ENCODE measurements at regions not wholly inside any gene's neighbourhood (a gene's known extent, or its start where the extent isn't known, plus 50 kb on each side); places are given as distances from the start of the nearest gene placed in this dataset.

DNA sequence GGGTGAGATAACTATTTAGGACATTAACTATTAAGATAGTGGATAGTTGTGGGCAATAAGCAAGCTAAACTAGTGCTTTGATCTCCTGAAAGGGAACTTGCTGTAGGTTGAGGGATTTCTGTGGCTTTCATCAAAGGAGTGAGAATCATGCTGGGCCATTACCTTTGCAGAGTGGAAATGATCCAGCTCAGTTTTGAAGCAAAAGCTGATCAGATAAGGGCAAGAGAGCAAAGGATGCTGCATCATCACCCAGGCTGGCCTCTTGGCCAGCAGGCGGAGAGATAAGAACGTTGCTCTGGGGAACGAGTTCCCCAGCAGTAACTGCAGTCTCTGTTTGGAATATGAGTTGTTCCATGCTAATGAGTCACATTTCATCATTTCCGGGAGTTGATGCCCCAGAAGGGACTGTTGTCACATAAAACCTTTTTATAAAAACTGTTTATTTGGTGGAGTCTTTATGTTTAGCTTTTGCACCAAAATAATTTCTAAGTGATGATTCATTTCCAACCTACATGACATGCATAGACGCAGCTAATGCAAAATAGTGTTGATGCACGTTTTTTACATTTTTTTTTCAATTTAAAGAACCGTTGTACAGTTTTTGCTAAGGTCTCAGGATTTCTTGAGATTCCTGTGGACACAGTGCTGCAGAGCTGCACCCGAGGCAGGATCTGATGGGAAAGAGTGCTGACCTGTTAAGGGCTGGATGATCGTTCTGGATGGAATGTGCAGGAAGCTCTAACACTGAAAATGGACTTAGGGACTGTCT, 99.3 kb downstream of the ACTBL2 start:
- TF ChIP-seq CTCF (IDR thresholded peaks at IDR 0.05; ENCODE audit: low read depth, low read length) = peak; percentile 36
- peak; percentile 88 to 93 for DNase-seq (ENCODE audit: low read depth in 2 of 2)
- peak overlapping the region in 1 of 2 donors; percentile 26 for H3K4me3 ChIP-seq (replicated peaks in 1 of 2; ENCODE audit: low read depth in 2 of 2, low read length in 2 of 2)

GRCh38 chr5:57382655-57383054, 100.0 kb downstream of the ACTBL2 start:
- no peak overlapping the region for H3K4me3 ChIP-seq (replicated peaks in 1 of 2; ENCODE audit: low read depth in 2 of 2, low read length in 2 of 2)
- peak in 1 of 2 donors; percentile 15 for DNase-seq (ENCODE audit: low read depth in 2 of 2)
- TF ChIP-seq CTCF (IDR thresholded peaks at IDR 0.05; ENCODE audit: low read depth, low read length) = no peak

GRCh38 chr5:57370376-57370775, 112.2 kb downstream of the ACTBL2 start:
- TF ChIP-seq CTCF (IDR thresholded peaks at IDR 0.05; ENCODE audit: low read depth, low read length) = no peak
- no peak for DNase-seq (ENCODE audit: low read depth in 2 of 2)
- H3K4me3 ChIP-seq (replicated peaks in 1 of 2; ENCODE audit: low read depth in 2 of 2, low read length in 2 of 2) = no peak overlapping the region

- peak in 1 of 2 donors; percentile 18 for DNase-seq (ENCODE audit: low read depth in 2 of 2)
- TF ChIP-seq CTCF (IDR thresholded peaks at IDR 0.05; ENCODE audit: low read depth, low read length) = no peak
- no peak overlapping the region for H3K4me3 ChIP-seq (replicated peaks in 1 of 2; ENCODE audit: low read depth in 2 of 2, low read length in 2 of 2)
Observed at GRCh38 chr5:57368010-57368409, 114.6 kb downstream of the ACTBL2 start.

- no peak for TF ChIP-seq CTCF (IDR thresholded peaks at IDR 0.05; ENCODE audit: low read depth, low read length)
- peak; percentile 40 to 69 for DNase-seq (ENCODE audit: low read depth in 2 of 2)
- H3K4me3 ChIP-seq (replicated peaks in 1 of 2; ENCODE audit: low read depth in 2 of 2, low read length in 2 of 2) = no peak overlapping the region
Observed at GRCh38 chr5:57366744-57367143, 115.9 kb downstream of the ACTBL2 start.

- TF ChIP-seq CTCF (IDR thresholded peaks at IDR 0.05; ENCODE audit: low read depth, low read length) = no peak
- no peak overlapping the region for H3K4me3 ChIP-seq (replicated peaks in 1 of 2; ENCODE audit: low read depth in 2 of 2, low read length in 2 of 2)
- DNase-seq (ENCODE audit: low read depth in 2 of 2) = no peak
Observed at GRCh38 chr5:57362951-57363350, 119.7 kb downstream of the ACTBL2 start.

DNA sequence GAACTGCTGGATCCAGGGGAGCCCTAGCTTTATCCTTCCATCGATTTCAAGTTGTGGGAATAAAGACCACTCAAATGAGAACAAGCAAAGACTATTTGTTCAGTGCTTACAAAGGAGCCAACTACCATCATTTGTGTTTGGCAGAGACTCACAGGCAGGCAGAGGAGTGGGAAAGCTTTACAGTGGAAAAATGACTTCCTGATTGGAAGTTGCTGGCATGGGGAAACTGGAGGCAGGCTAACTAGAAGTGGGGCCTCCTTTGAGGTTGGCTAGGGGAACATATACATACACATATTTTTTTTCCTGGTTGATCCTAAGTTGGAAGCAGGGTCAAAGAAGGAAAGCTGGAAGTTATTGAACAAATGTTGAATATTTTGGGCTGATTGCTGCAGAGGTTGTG, 121.7 kb downstream of the ACTBL2 start:
- TF ChIP-seq CTCF (IDR thresholded peaks at IDR 0.05; ENCODE audit: low read depth, low read length) = no peak
- no peak for DNase-seq (ENCODE audit: low read depth in 2 of 2)

More for the DNA sequence above, 121.7 kb downstream of the ACTBL2 start:
- no peak overlapping the region for H3K4me3 ChIP-seq (replicated peaks in 1 of 2; ENCODE audit: low read depth in 2 of 2, low read length in 2 of 2)

Measured in cardiac fibroblast (primary cell).